IMR-90 (cell line): ENCODE measurements at regions not wholly inside any gene's neighbourhood (a gene's known extent, or its start where the extent isn't known, plus 50 kb on each side); places are given as distances from the start of the nearest gene placed in this dataset.

Experiments
- ATAC-seq: fragments of 200-7000 bp; cut with Tn5 transposase; 2 replicates; pipeline ENCODE4 v1.9.1; 2020; ENCODE audit warnings: low read depth, mild to moderate bottlenecking, moderate library complexity
- BruUV-seq: library from RNA; stranded (reverse); fragments of 400-500 nt; replicated peaks from 2 replicates; lab custom pipeline; 2021; lab: Mats Ljungman, UMichigan
- CTCF ChIA-PET: fragments of 300-600 bp; formaldehyde crosslinking; extraction: SDS; loops from one replicate; lab custom pipeline; 2021; ENCODE audit warnings: antibody characterized with exemption; lab: Yijun Ruan, JAX
- POLR2A ChIA-PET: fragments of 300-600 bp; sonication (Branson Sonifier 250); formaldehyde crosslinking; loops from one replicate; lab custom pipeline; 2022; ENCODE audit warnings: antibody characterized with exemption; ENCODE audit not compliant: unreplicated experiment; lab: Charles Lee
- DNase-seq: peaks from one replicate; pipeline ENCODE4 v3.0.0; 2013
- H2AFZ ChIP-seq: replicated peaks from 2 replicates; pipeline ENCODE3; 2013; ENCODE audit warnings: low read length, mild to moderate bottlenecking; ENCODE audit not compliant: poor library complexity
- H2AK5ac ChIP-seq: 2 replicates; pipeline ENCODE4 v1.6.1; 2013; ENCODE audit warnings: low read depth, low read length, inconsistent platforms
- H2AK9ac ChIP-seq: replicated peaks from 2 replicates; pipeline ENCODE3; 2013; ENCODE audit warnings: mild to moderate bottlenecking, low read depth, low read length, moderate library complexity; ENCODE audit not compliant: poor library complexity
- H2BK120ac ChIP-seq: 2 replicates; pipeline ENCODE4 v1.6.1; 2013; ENCODE audit warnings: low read depth, low read length, inconsistent platforms
- H2BK15ac ChIP-seq: 3 replicates; pipeline ENCODE4 v1.6.1; 2013; ENCODE audit warnings: low read depth, low read length, inconsistent platforms
- H2BK20ac ChIP-seq: 2 replicates; pipeline ENCODE4 v1.6.1; 2013; ENCODE audit warnings: low read depth, mild to moderate bottlenecking, inconsistent platforms, low read length, moderate library complexity
- H2BK5ac ChIP-seq: 2 replicates; pipeline ENCODE4 v1.6.1; 2013; ENCODE audit warnings: mild to moderate bottlenecking, low read depth, low read length, inconsistent platforms; ENCODE audit not compliant: poor library complexity, severe bottlenecking
- H3K14ac ChIP-seq: replicated peaks from 2 replicates; pipeline ENCODE4 v1.6.1; 2013; ENCODE audit warnings: low read depth, low read length, inconsistent platforms
- H3K18ac ChIP-seq: 2 replicates; pipeline ENCODE4 v1.6.1; 2013; ENCODE audit warnings: low read depth, low read length, control low read depth
- H3K23ac ChIP-seq: 2 replicates; pipeline ENCODE4 v1.6.1; 2013; ENCODE audit warnings: low read depth, low read length, inconsistent platforms
- H3K27ac ChIP-seq: 2 replicates; pipeline ENCODE4 v1.5.1; 2013; ENCODE audit warnings: mild to moderate bottlenecking, control low read depth, low read length; ENCODE audit not compliant: insufficient read depth
- H3K27me3 ChIP-seq: 2 replicates; pipeline ENCODE4 v1.6.1; 2013; ENCODE audit warnings: low read length; ENCODE audit not compliant: control insufficient read depth, insufficient read depth
- H3K36me3 ChIP-seq: 2 replicates; pipeline ENCODE4 v1.6.1; 2013; ENCODE audit warnings: low read length, mixed read lengths; ENCODE audit not compliant: control insufficient read depth, insufficient read depth
- H3K4ac ChIP-seq: 2 replicates; pipeline ENCODE4 v1.6.1; 2013; ENCODE audit warnings: low read depth, low read length, inconsistent platforms
- H3K4me1 ChIP-seq: 2 replicates; pipeline ENCODE4 v1.6.1; 2013; ENCODE audit warnings: low read length, mixed read lengths; ENCODE audit not compliant: control insufficient read depth, insufficient read depth
- H3K4me2 ChIP-seq: 2 replicates; pipeline ENCODE4 v1.6.1; 2013; ENCODE audit warnings: low read depth, mild to moderate bottlenecking, control low read depth, low read length, moderate library complexity
- H3K4me3 ChIP-seq: 2 replicates; pipeline ENCODE4 v1.5.1; 2013; ENCODE audit warnings: low read depth, mild to moderate bottlenecking, control low read depth, low read length, moderate library complexity; ENCODE audit not compliant: insufficient read depth
- H3K56ac ChIP-seq: 2 replicates; pipeline ENCODE4 v1.6.1; 2013; ENCODE audit warnings: low read length, inconsistent platforms; ENCODE audit not compliant: insufficient read depth; ENCODE audit errors: extremely low read depth
- H3K79me1 ChIP-seq, 2 experiments: 2 replicates each; pipeline ENCODE4 v1.6.1; 2013; ENCODE audit warnings: low read length in 2 of 2, inconsistent platforms in 1 of 2, low read depth in 1 of 2
- H3K9ac ChIP-seq: 2 replicates; pipeline ENCODE4 v1.6.1; 2013; ENCODE audit warnings: low read depth, low read length, control low read depth
- H3K9me1 ChIP-seq: 2 replicates; pipeline ENCODE4 v1.6.1; 2013; ENCODE audit warnings: low read length, inconsistent platforms; ENCODE audit not compliant: insufficient read depth
- H3K9me3 ChIP-seq: 2 replicates; pipeline ENCODE4 v1.6.1; 2013; ENCODE audit warnings: low read length; ENCODE audit not compliant: control insufficient read depth, insufficient read depth
- H4K20me1 ChIP-seq: 2 replicates; pipeline ENCODE4 v1.6.1; 2013; ENCODE audit warnings: low read length, inconsistent platforms; ENCODE audit not compliant: insufficient read depth
- H4K5ac ChIP-seq: 2 replicates; pipeline ENCODE4 v1.6.1; 2013; ENCODE audit warnings: mild to moderate bottlenecking, low read depth, low read length, control low read depth
- H4K8ac ChIP-seq, 2 experiments: 2 replicates each; pipeline ENCODE4 v1.6.1; 2013; ENCODE audit warnings: low read depth in 2 of 2, low read length in 2 of 2, control low read depth in 1 of 2, inconsistent platforms in 1 of 2
- H4K91ac ChIP-seq: 2 replicates; pipeline ENCODE4 v1.6.1; 2013; ENCODE audit warnings: low read depth, low read length, inconsistent platforms; ENCODE audit not compliant: insufficient read depth
- BHLHE40 ChIP-seq: fragments of 150-350 bp; IDR thresholded peaks from 2 replicates; pipeline ENCODE4 v1.6.1; 2016; ENCODE audit warnings: mild to moderate bottlenecking, low read depth, low read length
- CEBPB ChIP-seq: IDR thresholded peaks from 2 replicates; pipeline ENCODE4 v1.6.1; 2012; ENCODE audit warnings: low read depth, low read length, improper control_type of control experiment
- CHD1 ChIP-seq: IDR thresholded peaks from 2 replicates; pipeline ENCODE4 v1.6.1; 2012; ENCODE audit warnings: low read depth, low read length, improper control_type of control experiment
- CTCF ChIP-seq: conservative IDR thresholded peaks from 2 replicates; pipeline ENCODE4 v1.5.1; 2012; ENCODE audit warnings: mild to moderate bottlenecking, low read depth, low read length, improper control_type of control experiment
- ELK1 ChIP-seq: fragments of 150-350 bp; IDR thresholded peaks from 2 replicates; pipeline ENCODE4 v1.6.1; 2016; ENCODE audit warnings: low read depth, mild to moderate bottlenecking, low read length, moderate library complexity, borderline replicate concordance
- FOS ChIP-seq: fragments of 150-350 bp; IDR thresholded peaks from 2 replicates; pipeline ENCODE4 v1.6.1; 2016; ENCODE audit warnings: low read depth, low read length
- MAFK ChIP-seq: IDR thresholded peaks from 2 replicates; pipeline ENCODE4 v1.6.1; 2012; ENCODE audit warnings: low read depth, low read length, improper control_type of control experiment
- MAZ ChIP-seq: IDR thresholded peaks from 2 replicates; pipeline ENCODE4 v1.6.1; 2012; ENCODE audit warnings: low read depth, mild to moderate bottlenecking, low read length, improper control_type of control experiment, moderate library complexity, borderline replicate concordance
- MXI1 ChIP-seq: IDR thresholded peaks from 2 replicates; pipeline ENCODE4 v1.6.1; 2012; ENCODE audit warnings: low read depth, mild to moderate bottlenecking, low read length, moderate library complexity, borderline replicate concordance
- NFE2L2 ChIP-seq: fragments of 150-350 bp; IDR thresholded peaks from 2 replicates; pipeline ENCODE4 v1.6.1; 2016; ENCODE audit warnings: low read depth, mild to moderate bottlenecking, low read length
- POLR2A ChIP-seq: IDR thresholded peaks from 2 replicates; pipeline ENCODE4 v1.6.1; 2012; ENCODE audit warnings: mild to moderate bottlenecking, low read depth, low read length
- RFX5 ChIP-seq: IDR thresholded peaks from 2 replicates; pipeline ENCODE4 v1.8.0; 2012; ENCODE audit warnings: low read depth, mild to moderate bottlenecking, low read length, moderate library complexity
- SMC3 ChIP-seq: fragments of 150-350 bp; IDR thresholded peaks from 2 replicates; pipeline ENCODE4 v1.6.1; 2016; ENCODE audit warnings: low read depth, mild to moderate bottlenecking, antibody characterized with exemption, low read length, moderate library complexity
- USF2 ChIP-seq: fragments of 150-350 bp; IDR thresholded peaks from 2 replicates; pipeline ENCODE4 v1.6.1; 2017; ENCODE audit warnings: mild to moderate bottlenecking, antibody characterized with exemption, low read length, low read depth
- WGBS, 2 experiments: methylation state at CpG; one replicate each; pipeline versions ENCODE4 v1.1.5 to v1.1.7; 2013; ENCODE audit warnings: missing lambda C conversion rate in 2 of 2; ENCODE audit not compliant: insufficient read length in 1 of 2; ENCODE audit errors: extremely low coverage in 2 of 2; 5-methylcytosine and 5-hydroxymethylcytosine counted together
- dilution Hi-C: fragments of 300-500 bp; cut with HindIII; formaldehyde crosslinking; loops from one replicate; pipeline ENCODE4 v1.14.3; 2018; ENCODE audit warnings: low sequenced_read_pairs; ENCODE audit not compliant: unreplicated experiment
- in situ Hi-C: fragments of 300-500 bp; cut with MboI; formaldehyde crosslinking; loops from 3 replicates; pipeline ENCODE4 v1.14.3; 2019; ENCODE audit warnings: low sequenced_read_pairs, inconsistent platforms, mixed read lengths
- intact Hi-C: fragments of 100-400 bp; cut with micrococcal nuclease; formaldehyde crosslinking; loops from 2 replicates; pipeline ENCODE4 v1.10.0; 2022

- Histone ChIP-seq H3K36me3 (no peaks in the 10 kb centered on the region), H3K56ac (no peak overlapping the region), H2BK120ac (no peak overlapping the region), H3K79me1 (no peaks in the 10 kb centered on the region), H2BK5ac (no peak overlapping the region), H4K91ac (no peak overlapping the region), H3K4me2 (no peak overlapping the region), H4K20me1 (no peaks in the 10 kb centered on the region), H3K14ac (no peak overlapping the region), H3K4me3 (no peak overlapping the region), H2AFZ (no peak overlapping the region), H4K8ac (no peak overlapping the region), H3K18ac (no peak overlapping the region), H3K9me3 (no peaks in the 10 kb centered on the region), H3K27ac (no peak overlapping the region), H2BK15ac (no peak overlapping the region), H3K4me1 (peaks cover 5% of the 10 kb centered on the region), H3K23ac (no peak overlapping the region), H3K9ac (no peak overlapping the region), H4K5ac (no peak overlapping the region), H2AK5ac (no peak overlapping the region), H3K27me3 (peaks cover 6% of the 10 kb centered on the region), H3K4ac (no peak overlapping the region), H3K9me1 (peaks cover 4% of the 10 kb centered on the region; the same call in 1 of the 2 replicates), H2BK20ac (no peak overlapping the region), H2AK9ac (no peak overlapping the region)
- ATAC-seq, result no peak
- CTCF ChIA-PET, result no interaction called here
- no peak for DNase-seq
- dilution Hi-C loops (no loop called here), in situ Hi-C loops (no loop called here), intact Hi-C loops (no loop called here)
- no CpG with 5 or more reads among the region's 4 CpGs for WGBS, 2 experiments
- TF ChIP-seq BHLHE40 (no peak), POLR2A (no peak), MAZ (no peak), FOS (no peak), MAFK (no peak), CHD1 (no peak), USF2 (no peak), ELK1 (no peak), CTCF (no peak), SMC3 (no peak), NFE2L2 (no peak), RFX5 (no peak), CEBPB (no peak), MXI1 (no peak)
- BruUV-seq, result no TSS peak
- POLR2A ChIA-PET, result no interaction called here
These were observed 301.8 kb downstream of the SP3 start for GRCh38 chr2:173663353-173663752.
